ENCODE measurements at regions not wholly inside any gene's neighbourhood (a gene's known extent, or its start where the extent isn't known, plus 50 kb on each side); places are given as distances from the start of the nearest gene placed in this dataset.

DNA sequence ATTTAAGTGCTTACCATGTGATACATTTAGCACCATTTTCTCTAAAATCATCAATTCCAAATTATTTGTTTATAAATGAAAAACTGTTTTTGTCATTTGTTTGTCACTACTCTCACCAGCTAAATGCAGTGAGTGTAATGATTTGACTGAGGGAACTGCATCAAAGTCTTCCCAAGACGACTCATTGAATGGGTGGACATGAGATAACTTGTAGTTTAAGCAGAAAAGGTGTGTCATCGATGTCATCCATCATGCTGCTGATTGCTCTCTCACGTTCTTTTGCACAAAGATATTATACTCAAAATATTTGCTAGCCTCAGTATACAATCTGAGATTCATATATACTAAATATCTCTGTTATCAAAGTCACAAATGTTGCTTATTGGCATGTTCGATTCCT, 366.5 kb downstream of the IRS2 start:
- H3K27ac ChIP-seq (ENCODE audit: insufficient read depth, low read length, poor library complexity, severe bottlenecking), result no peak overlapping the region
- no peaks in the 10 kb centered on the region for H3K27me3 ChIP-seq (replicated peaks; ENCODE audit: control insufficient read depth, insufficient read depth, low read length, poor library complexity, severe bottlenecking)
- no peaks in the 10 kb centered on the region for H3K9me3 ChIP-seq (ENCODE audit: control insufficient read depth, low read length)
- no peaks in the 10 kb centered on the region for H3K4me1 ChIP-seq (ENCODE audit: control insufficient read depth, insufficient read depth, low read length, poor library complexity, severe bottlenecking)
- H3K4me3 ChIP-seq (ENCODE audit: insufficient read depth, low read depth, low read length, poor library complexity, severe bottlenecking), result no peak overlapping the region
- DNase-seq, result no peak
- H3K36me3 ChIP-seq (ENCODE audit: control insufficient read depth, insufficient read depth, low read length), result no peaks in the 10 kb centered on the region

DNA sequence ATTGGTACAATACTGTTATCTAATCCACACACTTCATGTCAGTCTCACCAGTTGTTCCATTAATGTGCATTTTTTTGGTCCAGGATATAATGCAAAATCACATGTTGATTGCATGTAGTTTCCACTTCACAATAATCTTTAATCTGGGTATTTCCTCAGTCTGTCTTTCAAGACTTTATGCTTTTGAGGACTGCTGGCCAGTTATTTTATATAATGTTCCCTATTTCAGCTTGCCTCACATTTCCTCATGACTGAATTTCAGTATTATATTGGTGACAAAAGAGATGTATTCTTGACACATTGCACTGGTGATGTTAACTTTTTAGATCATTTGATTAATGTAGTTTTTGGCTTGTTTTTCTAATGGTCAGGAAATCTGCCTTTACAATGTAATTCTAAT, 368.3 kb downstream of the IRS2 start:
- DNase-seq, result no peak
- Histone ChIP-seq H3K9me3 (ENCODE audit: control insufficient read depth, low read length) (no peaks in the 10 kb centered on the region), H3K4me3 (ENCODE audit: insufficient read depth, low read depth, low read length, poor library complexity, severe bottlenecking) (no peak overlapping the region), H3K27me3 (replicated peaks; ENCODE audit: control insufficient read depth, insufficient read depth, low read length, poor library complexity, severe bottlenecking) (no peaks in the 10 kb centered on the region), H3K27ac (ENCODE audit: insufficient read depth, low read length, poor library complexity, severe bottlenecking) (no peak overlapping the region), H3K4me1 (ENCODE audit: control insufficient read depth, insufficient read depth, low read length, poor library complexity, severe bottlenecking) (no peaks in the 10 kb centered on the region), H3K36me3 (ENCODE audit: control insufficient read depth, insufficient read depth, low read length) (no peaks in the 10 kb centered on the region)

DNA sequence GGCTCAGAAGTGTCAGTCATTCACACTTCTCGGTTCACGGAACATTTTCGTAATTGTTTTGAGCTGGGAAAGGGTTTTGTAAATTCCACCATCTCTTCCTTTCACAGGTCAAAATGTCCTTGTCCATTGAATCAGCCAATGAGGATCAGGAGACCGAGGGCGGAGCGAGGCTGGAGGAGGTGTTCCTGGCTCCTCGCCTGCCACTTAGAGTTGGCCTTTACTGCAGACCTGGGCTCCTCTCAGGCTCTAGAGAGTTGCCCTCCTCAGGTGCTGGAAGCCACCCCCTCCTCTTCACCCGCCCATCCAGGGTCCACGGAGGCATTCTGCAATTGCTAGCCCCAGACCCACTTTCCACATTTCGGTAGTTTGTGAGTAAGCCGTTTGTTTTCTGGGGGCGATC, 370.4 kb downstream of the IRS2 start:
- Histone ChIP-seq H3K4me1 (ENCODE audit: control insufficient read depth, insufficient read depth, low read length, poor library complexity, severe bottlenecking) (no peaks in the 10 kb centered on the region), H3K9me3 (ENCODE audit: control insufficient read depth, low read length) (no peaks in the 10 kb centered on the region), H3K36me3 (ENCODE audit: control insufficient read depth, insufficient read depth, low read length) (no peaks in the 10 kb centered on the region), H3K4me3 (ENCODE audit: insufficient read depth, low read depth, low read length, poor library complexity, severe bottlenecking) (no peak overlapping the region), H3K27ac (ENCODE audit: insufficient read depth, low read length, poor library complexity, severe bottlenecking) (no peak overlapping the region), H3K27me3 (replicated peaks; ENCODE audit: control insufficient read depth, insufficient read depth, low read length, poor library complexity, severe bottlenecking) (no peaks in the 10 kb centered on the region)
- DNase-seq, result no peak

DNA sequence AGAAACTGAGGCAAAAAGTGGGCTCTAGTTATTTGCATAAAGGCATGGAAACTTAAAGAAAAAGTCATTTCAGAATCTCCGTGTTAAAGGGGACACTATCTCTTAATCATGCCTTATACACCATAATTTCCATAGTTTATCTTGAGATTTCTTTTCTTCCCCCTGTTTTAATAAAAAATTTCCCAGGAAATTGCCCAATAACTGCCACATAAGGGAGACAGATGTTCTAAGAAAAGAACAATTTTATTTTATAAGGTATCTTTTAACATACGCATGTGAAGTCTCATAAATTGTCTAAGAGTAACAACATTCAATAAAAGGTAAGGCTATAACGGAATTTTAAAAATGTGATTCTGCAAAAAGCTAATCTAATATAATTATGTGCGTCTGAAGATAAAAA, 371.3 kb downstream of the IRS2 start:
- DNase-seq, result no peak
- Histone ChIP-seq H3K27me3 (replicated peaks; ENCODE audit: control insufficient read depth, insufficient read depth, low read length, poor library complexity, severe bottlenecking) (no peaks in the 10 kb centered on the region), H3K4me1 (ENCODE audit: control insufficient read depth, insufficient read depth, low read length, poor library complexity, severe bottlenecking) (no peaks in the 10 kb centered on the region), H3K9me3 (ENCODE audit: control insufficient read depth, low read length) (no peaks in the 10 kb centered on the region), H3K36me3 (ENCODE audit: control insufficient read depth, insufficient read depth, low read length) (no peaks in the 10 kb centered on the region), H3K4me3 (ENCODE audit: insufficient read depth, low read depth, low read length, poor library complexity, severe bottlenecking) (no peak overlapping the region), H3K27ac (ENCODE audit: insufficient read depth, low read length, poor library complexity, severe bottlenecking) (no peak overlapping the region)

DNA sequence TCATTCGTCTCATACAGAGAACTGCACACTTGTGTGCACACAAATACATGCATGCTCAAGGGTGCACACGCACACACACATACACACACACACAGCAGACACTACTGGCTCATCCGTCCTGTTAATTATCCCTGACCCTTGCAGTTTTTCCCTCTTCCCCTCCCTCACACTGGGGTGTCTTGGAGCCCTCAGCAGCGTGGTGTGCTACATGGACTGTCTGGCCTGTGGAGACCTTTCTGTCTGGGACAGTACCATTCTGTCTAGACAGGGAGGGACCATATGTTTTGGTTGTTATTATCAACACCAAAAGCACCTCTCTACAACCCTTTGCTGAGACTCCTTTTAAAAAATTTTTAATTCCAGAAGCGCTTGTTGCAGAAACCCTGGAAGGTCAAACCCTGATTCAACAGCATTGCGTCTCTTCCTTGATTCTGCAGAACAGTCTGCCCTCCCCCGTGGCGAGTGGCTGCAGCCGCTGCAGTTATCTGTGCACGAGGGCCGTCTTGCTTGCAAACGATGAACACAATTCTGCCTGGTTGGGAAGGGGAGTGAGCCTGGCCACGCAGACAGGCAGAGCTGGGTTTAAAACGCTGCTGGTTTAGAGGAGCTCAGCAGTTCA, 374.0 kb downstream of the IRS2 start:
- Histone ChIP-seq H3K4me3 (ENCODE audit: insufficient read depth, low read depth, low read length, poor library complexity, severe bottlenecking) (no peak overlapping the region), H3K9me3 (ENCODE audit: control insufficient read depth, low read length) (no peaks in the 10 kb centered on the region), H3K27me3 (replicated peaks; ENCODE audit: control insufficient read depth, insufficient read depth, low read length, poor library complexity, severe bottlenecking) (no peaks in the 10 kb centered on the region), H3K27ac (ENCODE audit: insufficient read depth, low read length, poor library complexity, severe bottlenecking) (no peak overlapping the region), H3K4me1 (ENCODE audit: control insufficient read depth, insufficient read depth, low read length, poor library complexity, severe bottlenecking) (no peaks in the 10 kb centered on the region), H3K36me3 (ENCODE audit: control insufficient read depth, insufficient read depth, low read length) (no peaks in the 10 kb centered on the region)
- no peak for DNase-seq

DNA sequence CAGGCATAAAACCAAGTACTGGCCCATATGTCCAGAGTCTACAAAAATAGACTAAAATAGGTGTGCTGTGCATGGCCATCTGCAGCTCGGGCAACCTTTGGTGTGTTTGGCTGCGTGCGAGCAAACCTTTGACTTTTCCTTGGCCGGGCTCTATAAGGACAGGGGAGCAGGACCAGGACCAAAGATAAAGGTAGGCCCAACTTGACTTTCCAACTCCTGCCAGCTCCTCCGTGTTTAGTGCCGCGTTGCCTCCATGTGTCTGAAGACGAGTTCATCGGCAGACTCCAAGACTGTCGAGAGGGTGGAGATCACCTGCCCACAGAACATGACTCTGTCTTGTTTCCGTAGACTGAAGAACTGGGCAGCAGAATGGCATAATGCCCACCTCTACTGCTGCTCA, 375.5 kb downstream of the IRS2 start:
- H3K27me3 ChIP-seq (replicated peaks; ENCODE audit: control insufficient read depth, insufficient read depth, low read length, poor library complexity, severe bottlenecking), result no peaks in the 10 kb centered on the region
- H3K9me3 ChIP-seq (ENCODE audit: control insufficient read depth, low read length), result no peaks in the 10 kb centered on the region
- no peaks in the 10 kb centered on the region for H3K36me3 ChIP-seq (ENCODE audit: control insufficient read depth, insufficient read depth, low read length)
- H3K27ac ChIP-seq (ENCODE audit: insufficient read depth, low read length, poor library complexity, severe bottlenecking), result no peak overlapping the region
- no peak for DNase-seq
- no peaks in the 10 kb centered on the region for H3K4me1 ChIP-seq (ENCODE audit: control insufficient read depth, insufficient read depth, low read length, poor library complexity, severe bottlenecking)
- H3K4me3 ChIP-seq (ENCODE audit: insufficient read depth, low read depth, low read length, poor library complexity, severe bottlenecking), result no peak overlapping the region

DNA sequence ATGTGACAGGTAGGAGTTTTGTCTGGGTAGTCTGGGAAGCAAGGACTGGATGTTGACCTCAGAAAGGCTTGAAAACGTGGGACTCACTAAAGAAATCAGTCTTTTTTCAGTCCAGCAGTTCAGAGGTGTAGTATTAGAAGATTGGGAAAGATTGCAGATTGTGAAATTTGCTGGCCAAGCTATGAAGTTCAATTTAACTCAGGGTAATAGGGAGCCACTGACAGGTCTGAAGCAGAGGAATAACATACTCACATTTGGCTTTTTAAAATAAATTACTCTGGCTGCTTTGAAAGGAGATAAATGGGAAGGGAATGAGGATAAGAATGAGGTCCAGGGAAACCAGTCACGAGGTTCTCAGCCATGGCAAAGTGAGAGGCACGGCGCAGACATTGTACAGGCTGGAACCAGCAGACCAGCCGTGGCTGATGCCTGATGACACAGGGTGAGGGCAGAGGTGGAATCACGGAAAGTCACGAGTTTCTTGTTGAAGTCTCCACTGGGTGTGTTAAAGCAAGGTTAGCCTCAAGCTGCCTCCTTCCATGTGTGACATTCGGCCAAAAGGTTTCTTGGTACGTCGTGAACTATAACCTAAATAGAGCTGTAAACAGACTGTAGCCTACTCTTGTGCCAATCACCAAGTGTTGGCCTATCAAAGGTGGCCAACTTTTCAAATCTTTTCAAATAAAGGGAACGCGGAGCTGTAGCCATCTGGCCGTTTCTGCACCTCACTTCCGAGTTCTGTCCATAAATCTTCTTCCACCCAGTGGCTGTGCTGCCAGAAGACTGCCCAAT, 377.6 kb downstream of the IRS2 start:
- Histone ChIP-seq H3K27ac (ENCODE audit: insufficient read depth, low read length, poor library complexity, severe bottlenecking) (no peak overlapping the region), H3K9me3 (ENCODE audit: control insufficient read depth, low read length) (no peaks in the 10 kb centered on the region), H3K4me3 (ENCODE audit: insufficient read depth, low read depth, low read length, poor library complexity, severe bottlenecking) (no peak overlapping the region), H3K36me3 (ENCODE audit: control insufficient read depth, insufficient read depth, low read length) (no peaks in the 10 kb centered on the region), H3K27me3 (replicated peaks; ENCODE audit: control insufficient read depth, insufficient read depth, low read length, poor library complexity, severe bottlenecking) (no peaks in the 10 kb centered on the region), H3K4me1 (ENCODE audit: control insufficient read depth, insufficient read depth, low read length, poor library complexity, severe bottlenecking) (no peaks in the 10 kb centered on the region)
- no peak for DNase-seq

DNA sequence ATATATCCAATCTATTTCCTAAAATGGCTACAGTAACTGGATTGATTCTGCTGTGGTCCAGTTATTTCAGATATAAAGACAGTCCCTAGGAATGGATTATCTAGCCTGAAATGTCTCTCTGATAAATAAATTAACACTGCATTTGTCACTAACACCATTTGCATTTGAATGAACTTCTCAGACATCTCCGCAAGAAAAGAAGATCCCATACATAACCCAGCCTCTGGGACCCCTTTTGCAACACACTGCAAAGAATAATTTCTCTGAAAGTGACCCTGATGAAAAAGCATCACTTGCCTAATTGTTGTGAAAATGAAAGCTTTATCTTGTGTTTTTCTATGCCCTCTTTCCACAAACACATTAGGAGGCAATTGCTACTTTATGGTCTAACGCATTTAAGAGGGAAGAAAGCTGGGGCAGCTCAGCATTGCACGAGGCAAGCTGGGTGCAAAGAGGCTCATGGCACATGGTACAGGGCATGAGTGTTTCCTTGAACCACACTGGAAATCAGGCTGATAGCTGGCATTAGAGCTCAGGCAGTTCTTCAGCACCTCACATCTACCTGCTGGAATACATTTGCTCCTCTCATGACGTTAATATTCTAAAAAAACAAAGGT, 379.9 kb downstream of the IRS2 start:
- H3K4me3 ChIP-seq (ENCODE audit: insufficient read depth, low read depth, low read length, poor library complexity, severe bottlenecking), result no peak overlapping the region
- no peaks in the 10 kb centered on the region for H3K27me3 ChIP-seq (replicated peaks; ENCODE audit: control insufficient read depth, insufficient read depth, low read length, poor library complexity, severe bottlenecking)
- no peaks in the 10 kb centered on the region for H3K4me1 ChIP-seq (ENCODE audit: control insufficient read depth, insufficient read depth, low read length, poor library complexity, severe bottlenecking)
- no peaks in the 10 kb centered on the region for H3K36me3 ChIP-seq (ENCODE audit: control insufficient read depth, insufficient read depth, low read length)
- no peak for DNase-seq
- H3K9me3 ChIP-seq (ENCODE audit: control insufficient read depth, low read length), result no peaks in the 10 kb centered on the region
- no peak overlapping the region for H3K27ac ChIP-seq (ENCODE audit: insufficient read depth, low read length, poor library complexity, severe bottlenecking)

DNA sequence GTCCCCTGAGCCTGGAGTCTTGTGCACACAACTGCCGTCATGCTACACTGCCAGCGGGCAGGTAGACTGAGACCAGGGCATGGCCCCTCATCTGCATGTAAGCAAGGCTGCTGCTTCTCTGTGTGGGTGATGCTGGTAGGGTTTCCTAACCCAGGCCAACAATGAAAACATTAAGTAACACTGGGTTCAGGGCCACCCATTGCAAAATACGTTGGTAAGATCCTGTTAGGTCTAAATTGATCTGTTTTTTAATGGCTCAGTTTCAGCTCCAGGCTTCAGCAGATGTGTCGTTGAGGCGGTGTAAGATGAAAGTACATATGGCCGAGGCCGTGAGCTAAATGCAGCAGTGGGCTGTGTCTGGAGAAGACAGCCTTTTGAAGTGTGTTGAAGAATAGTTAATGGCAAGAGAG, 383.4 kb downstream of the IRS2 start:
- H3K9me3 ChIP-seq (ENCODE audit: control insufficient read depth, low read length), result no peaks in the 10 kb centered on the region
- DNase-seq, result no peak
- H3K27me3 ChIP-seq (replicated peaks; ENCODE audit: control insufficient read depth, insufficient read depth, low read length, poor library complexity, severe bottlenecking), result no peaks in the 10 kb centered on the region
- H3K4me1 ChIP-seq (ENCODE audit: control insufficient read depth, insufficient read depth, low read length, poor library complexity, severe bottlenecking), result no peaks in the 10 kb centered on the region
- H3K4me3 ChIP-seq (ENCODE audit: insufficient read depth, low read depth, low read length, poor library complexity, severe bottlenecking), result no peak overlapping the region
- H3K27ac ChIP-seq (ENCODE audit: insufficient read depth, low read length, poor library complexity, severe bottlenecking), result no peak overlapping the region
- no peaks in the 10 kb centered on the region for H3K36me3 ChIP-seq (ENCODE audit: control insufficient read depth, insufficient read depth, low read length)

DNA sequence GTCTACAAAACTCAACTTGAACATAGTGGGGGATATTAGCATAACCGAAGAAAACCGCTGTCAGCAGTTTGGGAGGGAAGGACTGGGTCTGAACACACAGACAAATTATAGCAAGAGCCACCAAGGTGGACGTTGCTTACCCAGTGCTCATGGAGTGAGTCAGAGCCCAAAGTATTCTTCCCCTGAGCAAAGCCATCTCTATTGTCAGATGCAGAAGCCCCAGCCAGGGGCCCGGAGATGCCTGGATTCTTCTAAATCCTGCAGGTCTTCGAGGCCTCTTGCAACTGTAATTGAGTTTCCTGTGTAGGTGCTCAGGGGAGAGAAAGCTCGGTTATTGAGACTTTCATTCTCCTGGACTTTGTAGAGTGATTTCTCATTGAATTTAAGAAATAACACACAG, 384.5 kb downstream of the IRS2 start:
- Histone ChIP-seq H3K27ac (ENCODE audit: insufficient read depth, low read length, poor library complexity, severe bottlenecking) (no peak overlapping the region), H3K4me1 (ENCODE audit: control insufficient read depth, insufficient read depth, low read length, poor library complexity, severe bottlenecking) (no peaks in the 10 kb centered on the region)
- DNase-seq, result no peak

More for the DNA sequence above, 384.5 kb downstream of the IRS2 start:
- Histone ChIP-seq H3K27me3 (replicated peaks; ENCODE audit: control insufficient read depth, insufficient read depth, low read length, poor library complexity, severe bottlenecking) (no peaks in the 10 kb centered on the region), H3K4me3 (ENCODE audit: insufficient read depth, low read depth, low read length, poor library complexity, severe bottlenecking) (no peak overlapping the region), H3K36me3 (ENCODE audit: control insufficient read depth, insufficient read depth, low read length) (no peaks in the 10 kb centered on the region), H3K9me3 (ENCODE audit: control insufficient read depth, low read length) (no peaks in the 10 kb centered on the region)

Measured in effector memory CD4-positive, alpha-beta T cell (primary cell).